NCI-H2227 (cell line): ENCODE measurements at regions not wholly inside any gene's neighbourhood (a gene's known extent, or its start where the extent isn't known, plus 50 kb on each side); places are given as distances from the start of the nearest gene placed in this dataset.

ENCODE experiments used
- DNase-seq: peaks from one replicate; lab custom pipeline; 2025; ENCODE audit not compliant: unreplicated experiment; lab: John Stamatoyannopoulos, UW

GRCh38 chr12:67794161-67794560, 145.6 kb downstream of the DYRK2 start:
- no peak for DNase-seq

- DNase-seq = no peak
Observed at GRCh38 chr12:67795236-67795635, 146.7 kb downstream of the DYRK2 start.

- DNase-seq = no peak
Observed at GRCh38 chr12:67797185-67797741, 148.7 kb downstream of the DYRK2 start.

GRCh38 chr12:67797753-67798152, 149.2 kb downstream of the DYRK2 start:
- DNase-seq = no peak

GRCh38 chr12:67798768-67799167, 150.2 kb downstream of the DYRK2 start:
- no peak for DNase-seq

GRCh38 chr12:67802731-67803130, 154.2 kb downstream of the DYRK2 start:
- DNase-seq = no peak

- DNase-seq = no peak
Observed at GRCh38 chr12:67803278-67803993, 154.9 kb downstream of the DYRK2 start.

- no peak for DNase-seq
Observed at GRCh38 chr12:67804168-67804567, 155.6 kb downstream of the DYRK2 start.

- DNase-seq = no peak
Observed at GRCh38 chr12:67807814-67808213, 159.3 kb downstream of the DYRK2 start.

GRCh38 chr12:67810166-67810565, 161.6 kb downstream of the DYRK2 start:
- DNase-seq = no peak

GRCh38 chr12:67811437-67812361, 163.2 kb downstream of the DYRK2 start:
- no peak for DNase-seq

- no peak for DNase-seq
Observed at GRCh38 chr12:67813456-67813904, 164.9 kb downstream of the DYRK2 start.

GRCh38 chr12:67816269-67816668, 167.7 kb downstream of the DYRK2 start:
- no peak for DNase-seq

GRCh38 chr12:67818459-67818903, 169.9 kb downstream of the DYRK2 start:
- no peak for DNase-seq

GRCh38 chr12:67819902-67820301, 169.3 kb upstream of the IFNG-AS1 start:
- no peak for DNase-seq

GRCh38 chr12:67820694-67821093, 168.6 kb upstream of the IFNG-AS1 start:
- no peak for DNase-seq

- DNase-seq = no peak
Observed at GRCh38 chr12:67822826-67823225, 166.4 kb upstream of the IFNG-AS1 start.

- DNase-seq = no peak
Observed at GRCh38 chr12:67826148-67826547, 163.1 kb upstream of the IFNG-AS1 start.

GRCh38 chr12:67826946-67827720, 162.1 kb upstream of the IFNG-AS1 start:
- no peak for DNase-seq

GRCh38 chr12:67827820-67828383, 161.3 kb upstream of the IFNG-AS1 start:
- no peak for DNase-seq

GRCh38 chr12:67829896-67830295, 159.4 kb upstream of the IFNG-AS1 start:
- DNase-seq = no peak
